ENCODE measurements at regions not wholly inside any gene's neighbourhood (a gene's known extent, or its start where the extent isn't known, plus 50 kb on each side); places are given as distances from the start of the nearest gene placed in this dataset.
"Not testable (repeated sequence)": the region's sequence is repeated elsewhere in the genome, so short reads cannot be mapped to it uniquely, and the experiment has no call there.

DNA sequence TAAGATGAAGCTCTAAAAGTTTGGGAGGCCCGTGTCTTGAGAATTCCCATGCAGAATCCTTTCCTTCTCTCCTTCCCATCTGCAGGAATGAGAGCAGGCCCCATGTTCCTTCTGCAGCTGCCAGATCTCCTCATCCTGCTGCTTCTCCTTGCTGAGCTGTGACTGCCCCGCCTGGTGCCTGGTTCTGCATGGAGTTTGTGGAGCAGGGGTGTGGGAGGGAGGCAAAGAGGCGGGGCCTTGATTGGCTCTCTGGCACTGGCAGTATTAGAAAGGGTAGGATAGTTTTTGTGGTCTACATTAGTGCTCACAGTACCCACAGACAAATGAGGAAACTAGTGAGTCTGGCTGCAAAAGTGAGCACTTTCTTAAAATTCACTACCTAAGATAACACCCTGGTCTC is 91.1 kb upstream of the CLPB start:
- Histone ChIP-seq H3K36me3 (ENCODE audit: control insufficient read depth, insufficient read depth, low read length) (no peaks in the 10 kb centered on the region), H3K27me3 (replicated peaks; ENCODE audit: control insufficient read depth, insufficient read depth, low read length) (no peaks in the 10 kb centered on the region), H3K4me3 (replicated peaks; ENCODE audit: low read depth, low read length) (no peak overlapping the region)
- DNase-seq (ENCODE audit: extremely low read depth, insufficient read length), result no peak
- TF ChIP-seq, protein P1, sequence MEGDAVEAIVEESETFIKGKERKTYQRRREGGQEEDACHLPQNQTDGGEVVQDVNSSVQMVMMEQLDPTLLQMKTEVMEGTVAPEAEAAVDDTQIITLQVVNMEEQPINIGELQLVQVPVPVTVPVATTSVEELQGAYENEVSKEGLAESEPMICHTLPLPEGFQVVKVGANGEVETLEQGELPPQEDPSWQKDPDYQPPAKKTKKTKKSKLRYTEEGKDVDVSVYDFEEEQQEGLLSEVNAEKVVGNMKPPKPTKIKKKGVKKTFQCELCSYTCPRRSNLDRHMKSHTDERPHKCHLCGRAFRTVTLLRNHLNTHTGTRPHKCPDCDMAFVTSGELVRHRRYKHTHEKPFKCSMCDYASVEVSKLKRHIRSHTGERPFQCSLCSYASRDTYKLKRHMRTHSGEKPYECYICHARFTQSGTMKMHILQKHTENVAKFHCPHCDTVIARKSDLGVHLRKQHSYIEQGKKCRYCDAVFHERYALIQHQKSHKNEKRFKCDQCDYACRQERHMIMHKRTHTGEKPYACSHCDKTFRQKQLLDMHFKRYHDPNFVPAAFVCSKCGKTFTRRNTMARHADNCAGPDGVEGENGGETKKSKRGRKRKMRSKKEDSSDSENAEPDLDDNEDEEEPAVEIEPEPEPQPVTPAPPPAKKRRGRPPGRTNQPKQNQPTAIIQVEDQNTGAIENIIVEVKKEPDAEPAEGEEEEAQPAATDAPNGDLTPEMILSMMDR (IDR thresholded peaks at IDR 0.05; ENCODE audit: insufficient read depth, low read length, poor library complexity, severe bottlenecking), result no peak

DNA sequence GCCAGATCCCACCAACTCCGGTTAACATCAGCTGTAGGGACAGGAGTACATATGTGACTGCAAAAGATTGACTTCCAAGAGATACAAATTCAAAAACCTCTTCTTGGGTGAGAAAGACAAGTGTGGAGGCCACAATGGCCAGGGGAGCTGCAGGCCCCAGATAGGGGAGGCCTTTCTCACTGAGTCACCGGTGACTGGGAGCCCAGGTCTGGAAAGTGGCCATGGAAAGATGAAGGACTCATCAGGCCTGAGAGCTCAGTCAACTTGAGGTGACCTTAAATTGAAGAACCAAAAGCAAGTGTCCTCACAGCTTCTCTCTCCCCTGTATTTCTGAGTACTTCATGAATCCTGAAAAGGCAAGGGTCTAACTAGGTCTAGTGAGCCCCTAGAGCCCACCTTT is 90.4 kb upstream of the CLPB start:
- Histone ChIP-seq H3K4me3 (replicated peaks; ENCODE audit: low read depth, low read length) (no peak overlapping the region), H3K27me3 (replicated peaks; ENCODE audit: control insufficient read depth, insufficient read depth, low read length) (no peaks in the 10 kb centered on the region), H3K36me3 (ENCODE audit: control insufficient read depth, insufficient read depth, low read length) (no peaks in the 10 kb centered on the region)
- TF ChIP-seq, protein P1 (IDR thresholded peaks at IDR 0.05; ENCODE audit: insufficient read depth, low read length, poor library complexity, severe bottlenecking), result no peak
- DNase-seq (ENCODE audit: extremely low read depth, insufficient read length), result no peak

DNA sequence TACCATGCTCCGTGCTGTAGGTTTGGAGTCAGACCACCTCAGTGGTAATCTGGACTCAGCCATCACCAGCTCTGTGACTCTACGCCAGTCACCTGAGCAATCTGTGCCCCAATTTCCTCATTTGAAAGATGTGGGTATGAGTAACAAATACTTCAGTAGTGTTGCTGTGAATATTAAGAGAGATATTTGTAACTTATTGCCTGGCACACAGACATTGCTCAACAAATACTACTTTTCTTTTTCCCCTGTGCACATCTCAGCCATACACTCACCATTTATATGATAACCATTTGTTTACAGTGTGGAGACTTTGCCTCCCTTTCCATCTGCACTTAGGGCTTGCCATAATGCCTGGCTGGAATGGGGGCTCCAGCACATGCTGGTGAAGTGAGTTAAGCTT is 89.7 kb upstream of the CLPB start:
- H3K27me3 ChIP-seq (replicated peaks; ENCODE audit: control insufficient read depth, insufficient read depth, low read length), result no peaks in the 10 kb centered on the region
- no peaks in the 10 kb centered on the region for H3K36me3 ChIP-seq (ENCODE audit: control insufficient read depth, insufficient read depth, low read length)
- TF ChIP-seq, protein P1 (IDR thresholded peaks at IDR 0.05; ENCODE audit: insufficient read depth, low read length, poor library complexity, severe bottlenecking), result no peak
- no peak overlapping the region for H3K4me3 ChIP-seq (replicated peaks; ENCODE audit: low read depth, low read length)
- no peak for DNase-seq (ENCODE audit: extremely low read depth, insufficient read length)

DNA sequence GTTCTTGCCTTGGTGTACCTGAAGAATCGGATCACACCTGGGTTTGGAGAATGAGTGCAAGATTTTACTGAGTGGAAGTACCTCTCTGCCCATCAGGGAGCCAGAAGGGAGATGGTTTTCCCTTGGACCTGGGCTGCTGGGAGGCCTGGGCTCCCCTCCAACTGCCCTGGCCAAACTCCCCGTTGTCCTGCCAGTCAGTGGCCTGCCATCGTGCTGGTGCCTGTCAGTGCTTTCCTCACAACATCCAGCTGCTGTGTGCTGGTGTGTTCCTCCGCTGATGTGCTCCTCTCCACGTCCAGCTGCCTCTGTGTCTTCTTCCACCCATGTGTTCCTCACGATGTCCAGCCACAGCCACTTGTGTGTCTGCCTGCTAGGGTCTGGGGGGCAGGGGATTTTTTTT is 87.9 kb upstream of the CLPB start:
- H3K27me3 ChIP-seq (replicated peaks; ENCODE audit: control insufficient read depth, insufficient read depth, low read length), result no peaks in the 10 kb centered on the region
- H3K36me3 ChIP-seq (ENCODE audit: control insufficient read depth, insufficient read depth, low read length), result no peaks in the 10 kb centered on the region
- H3K4me3 ChIP-seq (replicated peaks; ENCODE audit: low read depth, low read length), result no peak overlapping the region
- no peak for DNase-seq (ENCODE audit: extremely low read depth, insufficient read length)
- TF ChIP-seq, protein P1 (IDR thresholded peaks at IDR 0.05; ENCODE audit: insufficient read depth, low read length, poor library complexity, severe bottlenecking), result no peak

DNA sequence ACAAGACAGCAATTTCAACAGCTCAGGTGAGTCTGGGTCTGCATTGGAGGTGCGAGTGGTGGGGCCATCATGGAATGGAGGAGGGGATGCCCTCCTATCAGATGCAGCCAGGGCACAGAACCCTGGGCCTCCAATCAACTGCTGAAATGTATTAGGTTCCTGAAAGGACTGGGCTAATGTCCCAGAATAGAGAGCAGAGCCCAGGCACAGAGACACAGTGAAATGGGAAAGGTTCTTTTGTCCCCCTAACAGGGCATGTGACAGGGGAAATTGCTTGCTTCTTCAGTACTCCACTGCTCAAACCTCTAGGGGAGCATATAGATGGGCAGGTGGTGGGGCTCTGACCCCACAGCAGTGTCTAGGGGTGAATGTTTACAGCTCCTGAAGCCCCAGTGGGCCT is 87.3 kb upstream of the CLPB start:
- Histone ChIP-seq H3K36me3 (ENCODE audit: control insufficient read depth, insufficient read depth, low read length) (no peaks in the 10 kb centered on the region), H3K4me3 (replicated peaks; ENCODE audit: low read depth, low read length) (no peak overlapping the region), H3K27me3 (replicated peaks; ENCODE audit: control insufficient read depth, insufficient read depth, low read length) (no peaks in the 10 kb centered on the region)
- TF ChIP-seq, protein P1 (IDR thresholded peaks at IDR 0.05; ENCODE audit: insufficient read depth, low read length, poor library complexity, severe bottlenecking), result no peak
- DNase-seq (ENCODE audit: extremely low read depth, insufficient read length), result no peak

DNA sequence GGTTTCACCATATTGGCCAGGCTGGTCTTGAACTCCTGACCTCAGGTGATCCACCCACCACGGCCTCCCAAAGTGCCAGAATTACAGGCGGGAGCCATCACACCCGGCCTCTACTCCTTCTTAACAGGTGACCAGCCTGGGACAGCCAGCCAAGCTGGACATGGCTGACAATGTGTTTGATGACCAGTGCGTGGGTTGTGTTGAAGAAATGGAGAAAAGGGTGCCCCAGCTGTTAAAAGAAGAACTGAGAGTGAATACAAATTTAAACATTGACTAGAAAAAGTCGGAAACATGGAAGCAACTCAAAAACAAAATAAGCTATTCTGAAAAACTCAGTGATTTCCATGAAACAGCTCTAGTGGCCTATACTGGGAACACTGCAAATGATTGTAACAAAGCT is 86.5 kb upstream of the CLPB start:
- H3K4me3 ChIP-seq (replicated peaks; ENCODE audit: low read depth, low read length), result no peak overlapping the region
- no peak for DNase-seq (ENCODE audit: extremely low read depth, insufficient read length)
- H3K27me3 ChIP-seq (replicated peaks; ENCODE audit: control insufficient read depth, insufficient read depth, low read length), result no peaks in the 10 kb centered on the region
- TF ChIP-seq, protein P1 (IDR thresholded peaks at IDR 0.05; ENCODE audit: insufficient read depth, low read length, poor library complexity, severe bottlenecking), result no peak
- H3K36me3 ChIP-seq (ENCODE audit: control insufficient read depth, insufficient read depth, low read length), result no peaks in the 10 kb centered on the region

DNA sequence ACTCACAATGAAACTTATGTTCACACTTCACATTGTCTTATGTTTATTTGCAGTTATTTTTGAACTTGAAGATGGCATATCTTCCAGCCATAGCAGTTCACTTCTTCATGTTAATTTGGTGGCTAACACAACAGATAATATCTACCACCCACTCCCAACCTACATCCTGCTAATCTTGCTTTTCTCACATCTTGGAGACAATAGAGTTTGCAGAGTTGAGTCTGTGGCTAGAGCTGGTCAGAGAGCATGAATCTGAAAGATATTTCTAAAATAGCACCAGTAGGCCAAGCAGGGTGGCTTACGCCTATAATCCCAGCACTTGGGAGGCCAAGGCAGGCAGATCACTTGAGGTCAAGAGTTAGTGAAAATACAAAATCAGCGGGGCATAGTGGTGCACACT is 85.6 kb upstream of the CLPB start:
- not testable (repeated sequence) for H3K27me3 ChIP-seq (replicated peaks; ENCODE audit: control insufficient read depth, insufficient read depth, low read length); H3K36me3 ChIP-seq (ENCODE audit: control insufficient read depth, insufficient read depth, low read length); H3K4me3 ChIP-seq (replicated peaks; ENCODE audit: low read depth, low read length)
- DNase-seq (ENCODE audit: extremely low read depth, insufficient read length), result peak; percentile 17

All from GM06990 (cell line).